HEK293 (cell line): ENCODE measurements at regions not wholly inside any gene's neighbourhood (a gene's known extent, or its start where the extent isn't known, plus 50 kb on each side); places are given as distances from the start of the nearest gene placed in this dataset.
A peak's percentile ranks its signal among the peaks of the same experiment; 100 is the strongest.

ENCODE experiments used
- CTCF ChIA-PET: fragments of 350-600 bp; formaldehyde crosslinking; extraction: SDS; loops from one replicate; lab custom pipeline; 2021; ENCODE audit warnings: antibody characterized with exemption; lab: Yijun Ruan, JAX
- POLR2A ChIA-PET: fragments of 300-600 bp; formaldehyde crosslinking; extraction: SDS; loops from one replicate; lab custom pipeline; 2020; ENCODE audit warnings: antibody characterized with exemption, inconsistent platforms; lab: Yijun Ruan, JAX
- H3K27ac ChIP-seq: fragments of 200-500 bp; sonication (Bioruptor generic); 2 replicates; pipeline ENCODE4 v1.5.1; 2014; ENCODE audit warnings: low read depth, low read length, control low read depth, inconsistent platforms; ENCODE audit errors: extremely low read depth
- H3K36me3 ChIP-seq, 2 experiments: fragments of 200-500 bp in 1 of 2; sonication (Bioruptor generic) in 1 of 2; 1 replicate in 1 of 2; 2 replicates in 1 of 2; pipeline ENCODE4 v1.5.1; 2014 to 2017; ENCODE audit warnings: inconsistent platforms in 2 of 2, low read length in 2 of 2; ENCODE audit not compliant: control insufficient read depth in 2 of 2, insufficient read depth in 1 of 2
- H3K4me1 ChIP-seq: fragments of 200-500 bp; sonication (Bioruptor generic); 2 replicates; pipeline ENCODE4 v1.5.1; 2014; ENCODE audit warnings: mild to moderate bottlenecking, low read length, inconsistent platforms; ENCODE audit not compliant: control insufficient read depth, insufficient read depth
- H3K4me3 ChIP-seq: 2 replicates; pipeline ENCODE4 v1.5.1; 2011; ENCODE audit warnings: low read depth, mild to moderate bottlenecking, control low read depth, low read length, moderate library complexity
- H3K9me3 ChIP-seq: fragments of 200-500 bp; sonication (Bioruptor generic); 2 replicates; pipeline ENCODE4 v1.5.1; 2014; ENCODE audit warnings: low read depth, low read length, inconsistent platforms; ENCODE audit not compliant: control insufficient read depth, insufficient read depth
- FEZF1 ChIP-seq: fragments of 450-650 bp; formaldehyde crosslinking; IDR thresholded peaks from 2 replicates; pipeline ENCODE4 v1.5.1; 2016; ENCODE audit warnings: missing biosample characterization, missing genetic modification characterization
- GLIS1 ChIP-seq: fragments of 450-650 bp; formaldehyde crosslinking; IDR thresholded peaks from 2 replicates; pipeline ENCODE4 v1.5.1; 2016; ENCODE audit warnings: missing biosample characterization, missing genetic modification characterization
- OSR2 ChIP-seq: fragments of 450-650 bp; formaldehyde crosslinking; IDR thresholded peaks from 2 replicates; pipeline ENCODE4 v1.5.1; 2016; ENCODE audit warnings: missing biosample characterization, missing genetic modification characterization
- PRDM1 ChIP-seq: fragments of 450-650 bp; formaldehyde crosslinking; IDR thresholded peaks from 2 replicates; pipeline ENCODE4; 2016; ENCODE audit warnings: missing biosample characterization, missing genetic modification characterization
- PRDM10 ChIP-seq: fragments of 450-650 bp; formaldehyde crosslinking; IDR thresholded peaks from 2 replicates; pipeline ENCODE4 v1.5.1; 2016; ENCODE audit warnings: missing biosample characterization, missing genetic modification characterization
- SP7 ChIP-seq: fragments of 450-650 bp; formaldehyde crosslinking; IDR thresholded peaks from 2 replicates; pipeline ENCODE4 v1.5.1; 2016; ENCODE audit warnings: missing biosample characterization, missing genetic modification characterization
- TRIM28 ChIP-seq: IDR thresholded peaks from 2 replicates; pipeline ENCODE4 v1.6.1; 2011; ENCODE audit warnings: low read length, control low read depth, borderline replicate concordance
- TSHZ1 ChIP-seq: fragments of 450-650 bp; formaldehyde crosslinking; IDR thresholded peaks from 2 replicates; pipeline ENCODE4 v1.5.1; 2016; ENCODE audit warnings: missing biosample characterization, missing genetic modification characterization, borderline replicate concordance
- ZBTB44 ChIP-seq: fragments of 450-650 bp; IDR thresholded peaks from 2 replicates; pipeline ENCODE4 v1.5.1; 2018; ENCODE audit warnings: missing biosample characterization, mild to moderate bottlenecking, missing genetic modification characterization
- ZFP41 ChIP-seq: fragments of 450-650 bp; formaldehyde crosslinking; IDR thresholded peaks from 2 replicates; pipeline ENCODE4 v1.5.1; 2016; ENCODE audit warnings: missing biosample characterization, missing genetic modification characterization, borderline replicate concordance
- ZFP69B ChIP-seq: fragments of 450-650 bp; formaldehyde crosslinking; IDR thresholded peaks from 2 replicates; pipeline ENCODE4 v1.5.1; 2016; ENCODE audit warnings: missing biosample characterization, missing genetic modification characterization
- ZNF155 ChIP-seq: fragments of 450-650 bp; formaldehyde crosslinking; IDR thresholded peaks from 2 replicates; pipeline ENCODE4 v1.5.1; 2016; ENCODE audit warnings: missing biosample characterization, missing genetic modification characterization
- ZNF2 ChIP-seq: fragments of 450-650 bp; formaldehyde crosslinking; IDR thresholded peaks from 2 replicates; pipeline ENCODE4 v1.5.1; 2016; ENCODE audit warnings: missing biosample characterization, missing genetic modification characterization
- ZNF202 ChIP-seq: fragments of 450-650 bp; formaldehyde crosslinking; IDR thresholded peaks from 2 replicates; pipeline ENCODE4 v1.5.1; 2016; ENCODE audit warnings: missing biosample characterization, missing genetic modification characterization, borderline replicate concordance
- ZNF24 ChIP-seq: fragments of 450-650 bp; formaldehyde crosslinking; IDR thresholded peaks from 2 replicates; pipeline ENCODE4 v1.5.1; 2016; ENCODE audit warnings: missing biosample characterization, missing genetic modification characterization
- ZNF248 ChIP-seq: fragments of 450-650 bp; formaldehyde crosslinking; IDR thresholded peaks from 2 replicates; pipeline ENCODE4 v1.5.1; 2017; ENCODE audit warnings: missing biosample characterization, missing genetic modification characterization
- ZNF311 ChIP-seq: fragments of 450-650 bp; formaldehyde crosslinking; IDR thresholded peaks from 2 replicates; pipeline ENCODE4 v1.5.1; 2017; ENCODE audit warnings: missing biosample characterization, missing genetic modification characterization, borderline replicate concordance
- ZNF48 ChIP-seq: fragments of 450-650 bp; formaldehyde crosslinking; IDR thresholded peaks from 2 replicates; pipeline ENCODE4 v1.5.1; 2016; ENCODE audit warnings: missing biosample characterization, missing genetic modification characterization
- ZNF488 ChIP-seq: fragments of 450-650 bp; formaldehyde crosslinking; IDR thresholded peaks from 2 replicates; pipeline ENCODE4 v1.5.1; 2016; ENCODE audit warnings: missing biosample characterization, missing genetic modification characterization
- ZNF521 ChIP-seq: fragments of 450-650 bp; formaldehyde crosslinking; IDR thresholded peaks from 2 replicates; pipeline ENCODE4 v1.5.1; 2017; ENCODE audit warnings: missing biosample characterization, mild to moderate bottlenecking, missing genetic modification characterization
- ZNF558 ChIP-seq: fragments of 450-650 bp; formaldehyde crosslinking; IDR thresholded peaks from 2 replicates; pipeline ENCODE4 v1.5.1; 2016; ENCODE audit warnings: missing biosample characterization, missing genetic modification characterization
- ZNF561 ChIP-seq: fragments of 450-650 bp; IDR thresholded peaks from 2 replicates; pipeline ENCODE4 v1.5.1; 2018; ENCODE audit warnings: missing biosample characterization, missing genetic modification characterization, borderline replicate concordance
- ZNF600 ChIP-seq: fragments of 450-650 bp; formaldehyde crosslinking; IDR thresholded peaks from 2 replicates; pipeline ENCODE4 v1.5.1; 2016; ENCODE audit warnings: missing biosample characterization, missing genetic modification characterization
- ZNF626 ChIP-seq: fragments of 450-650 bp; sonication (Bioruptor Pico); formaldehyde crosslinking; IDR thresholded peaks from 2 replicates; pipeline ENCODE4 v1.5.1; 2018; ENCODE audit warnings: missing biosample characterization, missing genetic modification characterization, inconsistent platforms
- ZNF677 ChIP-seq: fragments of 450-650 bp; IDR thresholded peaks from 2 replicates; pipeline ENCODE4 v1.5.0; 2018; ENCODE audit warnings: missing biosample characterization, mild to moderate bottlenecking, missing genetic modification characterization, moderate library complexity

- Histone ChIP-seq H3K4me3 (no peak overlapping the region), H3K36me3 (no peaks in the 10 kb centered on the region), H3K27ac (no peak overlapping the region), H3K9me3 (no peaks in the 10 kb centered on the region), H3K4me1 (no peaks in the 10 kb centered on the region)
- CTCF ChIA-PET, result interaction anchor here (0.6 to 1.6 kb wide), 6 partner anchors 9 to 424 kb away, joined by 3 to 6 read pairs (median 4); no protein-coding TSS in a partner anchor
- POLR2A ChIA-PET, result no interaction called here
- TF ChIP-seq FEZF1 (peak; percentile 58; the same call in 1 of the 2 replicates), OSR2 (tag by site-specific recombination) (peak; percentile 92), ZNF48 (tag by site-specific recombination) (no peak), PRDM1 (tag by site-specific recombination) (0 out of 2 replicates have a peak, but pooled peaks have one; percentile 33), ZNF600 (tag by site-specific recombination) (peak; percentile 31; the same call in 1 of the 2 replicates), ZNF202 (tag by site-specific recombination) (no peak), SP7 (peak; percentile 63), GLIS1 (tag by site-specific recombination) (peak; percentile 76), ZNF626 (tag by site-specific recombination) (no peak), ZNF248 (tag by site-specific recombination) (no peak), ZNF561 (0 out of 2 replicates have a peak, but pooled peaks have one; percentile 33), ZNF558 (peak; percentile 83), ZNF488 (tag by site-specific recombination) (no peak), TSHZ1 (tag by site-specific recombination) (no peak), ZBTB44 (tag by site-specific recombination) (0 out of 2 replicates have a peak, but pooled peaks have one; percentile 47), ZNF311 (tag by site-specific recombination) (no peak), TRIM28 (peak; percentile 82), ZNF2 (tag by site-specific recombination) (no peak), PRDM10 (tag by site-specific recombination) (peak; percentile 81), ZNF677 (tag by site-specific recombination) (no peak), ZNF24 (tag by site-specific recombination) (peak; percentile 71; the same call in 1 of the 2 replicates), ZNF155 (tag by site-specific recombination) (no peak), ZFP69B (0 out of 2 replicates have a peak, but pooled peaks have one; percentile 11), ZNF521 (no peak), ZFP41 (no peak)
Observed at GRCh38 chr7:25940086-25940906, 211.7 kb upstream of the NFE2L3 start.
